AG04450 (cell line): ENCODE measurements at regions not wholly inside any gene's neighbourhood (a gene's known extent, or its start where the extent isn't known, plus 50 kb on each side); places are given as distances from the start of the nearest gene placed in this dataset.

ENCODE experiments used
- CTCF ChIA-PET: fragments of 300-600, 350-600 bp; formaldehyde crosslinking; extraction: SDS; loops from one replicate; lab custom pipeline; 2022; ENCODE audit warnings: antibody characterized with exemption, inconsistent platforms; lab: Charles Lee
- POLR2A ChIA-PET: fragments of 350-600 bp; formaldehyde crosslinking; extraction: SDS; loops from one replicate; lab custom pipeline; 2021; ENCODE audit warnings: antibody characterized with exemption, inconsistent platforms; lab: Yijun Ruan, JAX
- DNase-seq: peaks from one replicate; pipeline ENCODE4 v3.0.0-alpha.2; 2011; ENCODE audit warnings: low read depth, low spot score
- H3K27ac ChIP-seq: one replicate; pipeline ENCODE4 v1.5.1; 2012; ENCODE audit warnings: low read depth, low read length, control low read depth
- H3K27me3 ChIP-seq: one replicate; pipeline ENCODE4 v1.6.0; 2012; ENCODE audit warnings: low read length; ENCODE audit not compliant: control insufficient read depth, insufficient read depth
- H3K4me3 ChIP-seq: 2 replicates; pipeline ENCODE4 v1.5.1; 2011; ENCODE audit warnings: mild to moderate bottlenecking, low read depth, low read length, control low read depth
- H3K9me3 ChIP-seq: 2 replicates; pipeline ENCODE4 v1.5.1; 2012; ENCODE audit warnings: low read length; ENCODE audit not compliant: control insufficient read depth, insufficient read depth
- TF ChIP-seq, protein P1 (sequence below): IDR thresholded peaks from 2 replicates; pipeline ENCODE4 v1.5.1; 2011; ENCODE audit warnings: low read depth, low read length, control low read depth, inconsistent platforms

DNA sequence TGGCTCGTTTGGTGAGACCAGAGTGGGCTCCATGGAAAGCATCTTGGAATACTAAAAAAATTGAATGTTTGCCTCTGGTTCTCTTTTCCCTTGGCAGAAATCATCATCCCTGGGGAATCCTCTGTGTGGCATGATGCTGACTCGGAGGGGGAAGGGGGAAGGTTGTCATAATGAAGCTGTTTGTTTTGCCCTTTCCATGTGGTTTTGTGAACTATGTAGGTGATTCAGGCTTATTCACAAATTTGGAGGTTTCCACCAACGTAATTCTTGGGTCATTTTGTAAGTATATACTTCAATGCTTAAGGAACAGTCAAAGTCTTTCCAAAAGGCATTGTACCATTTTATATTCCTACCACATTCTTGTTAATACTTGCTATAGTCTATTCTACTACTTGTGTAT is 754.0 kb upstream of the FAT3 start:
- POLR2A ChIA-PET = no interaction called here
- TF ChIP-seq, protein P1, sequence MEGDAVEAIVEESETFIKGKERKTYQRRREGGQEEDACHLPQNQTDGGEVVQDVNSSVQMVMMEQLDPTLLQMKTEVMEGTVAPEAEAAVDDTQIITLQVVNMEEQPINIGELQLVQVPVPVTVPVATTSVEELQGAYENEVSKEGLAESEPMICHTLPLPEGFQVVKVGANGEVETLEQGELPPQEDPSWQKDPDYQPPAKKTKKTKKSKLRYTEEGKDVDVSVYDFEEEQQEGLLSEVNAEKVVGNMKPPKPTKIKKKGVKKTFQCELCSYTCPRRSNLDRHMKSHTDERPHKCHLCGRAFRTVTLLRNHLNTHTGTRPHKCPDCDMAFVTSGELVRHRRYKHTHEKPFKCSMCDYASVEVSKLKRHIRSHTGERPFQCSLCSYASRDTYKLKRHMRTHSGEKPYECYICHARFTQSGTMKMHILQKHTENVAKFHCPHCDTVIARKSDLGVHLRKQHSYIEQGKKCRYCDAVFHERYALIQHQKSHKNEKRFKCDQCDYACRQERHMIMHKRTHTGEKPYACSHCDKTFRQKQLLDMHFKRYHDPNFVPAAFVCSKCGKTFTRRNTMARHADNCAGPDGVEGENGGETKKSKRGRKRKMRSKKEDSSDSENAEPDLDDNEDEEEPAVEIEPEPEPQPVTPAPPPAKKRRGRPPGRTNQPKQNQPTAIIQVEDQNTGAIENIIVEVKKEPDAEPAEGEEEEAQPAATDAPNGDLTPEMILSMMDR = no peak

DNA sequence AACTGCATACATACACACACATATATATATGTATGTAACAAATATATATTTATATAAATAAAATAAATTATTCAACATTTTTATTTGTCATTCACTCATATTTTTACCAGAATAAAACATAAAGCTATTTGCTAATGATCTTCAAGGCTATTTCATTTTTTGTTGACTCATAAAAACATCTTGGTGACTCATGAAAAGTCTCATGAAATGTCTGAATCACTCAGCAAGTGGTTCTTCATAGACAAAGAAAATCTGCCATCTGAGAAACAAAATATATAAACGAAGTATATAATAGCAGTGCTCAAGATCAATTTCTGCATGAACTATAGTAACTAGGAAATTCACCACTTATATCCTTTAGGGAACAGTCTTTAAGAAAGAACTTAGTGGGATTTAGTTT is 764.8 kb upstream of the FAT3 start:
- no peak for DNase-seq
- TF ChIP-seq, protein P1 = no peak
- H3K27ac ChIP-seq = no peak overlapping the region
- ChIA-PET CTCF (no interaction called here), POLR2A (no interaction called here)
- no peaks in the 10 kb centered on the region for H3K9me3 ChIP-seq
- no peak overlapping the region for H3K4me3 ChIP-seq
- no peaks in the 10 kb centered on the region for H3K27me3 ChIP-seq

More for the DNA sequence above, 754.0 kb upstream of the FAT3 start:
- Histone ChIP-seq H3K4me3 (no peak overlapping the region), H3K27ac (no peak overlapping the region), H3K27me3 (no peaks in the 10 kb centered on the region), H3K9me3 (peaks cover 4% of the 10 kb centered on the region)
- CTCF ChIA-PET = no interaction called here
- DNase-seq = no peak

DNA sequence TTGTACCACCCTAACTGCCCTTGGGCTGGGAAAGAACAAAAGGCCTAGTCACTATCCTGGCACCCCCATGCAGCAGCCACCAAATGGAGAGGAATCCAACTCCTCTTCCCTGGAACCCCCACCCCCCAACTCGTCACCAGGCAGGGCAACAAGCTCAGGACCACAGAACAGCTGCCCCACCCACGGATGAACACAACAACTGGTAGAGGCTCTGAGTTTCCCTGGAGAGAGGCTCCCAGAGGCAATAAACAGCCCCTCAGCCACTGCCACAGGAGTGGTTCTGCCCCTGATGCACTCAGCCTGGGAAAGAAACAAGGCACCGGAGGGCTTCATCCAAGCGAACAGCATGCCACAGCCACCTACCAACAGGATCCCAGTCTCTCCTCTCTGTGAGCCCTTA is 778.4 kb upstream of the FAT3 start:
- TF ChIP-seq, protein P1 = no peak
- ChIA-PET POLR2A (no interaction called here), CTCF (no interaction called here)
- H3K27me3 ChIP-seq = no peaks in the 10 kb centered on the region
- no peak for DNase-seq
- no peak overlapping the region for H3K4me3 ChIP-seq
- H3K27ac ChIP-seq = no peak overlapping the region
- H3K9me3 ChIP-seq = peaks cover 19% of the 10 kb centered on the region

DNA sequence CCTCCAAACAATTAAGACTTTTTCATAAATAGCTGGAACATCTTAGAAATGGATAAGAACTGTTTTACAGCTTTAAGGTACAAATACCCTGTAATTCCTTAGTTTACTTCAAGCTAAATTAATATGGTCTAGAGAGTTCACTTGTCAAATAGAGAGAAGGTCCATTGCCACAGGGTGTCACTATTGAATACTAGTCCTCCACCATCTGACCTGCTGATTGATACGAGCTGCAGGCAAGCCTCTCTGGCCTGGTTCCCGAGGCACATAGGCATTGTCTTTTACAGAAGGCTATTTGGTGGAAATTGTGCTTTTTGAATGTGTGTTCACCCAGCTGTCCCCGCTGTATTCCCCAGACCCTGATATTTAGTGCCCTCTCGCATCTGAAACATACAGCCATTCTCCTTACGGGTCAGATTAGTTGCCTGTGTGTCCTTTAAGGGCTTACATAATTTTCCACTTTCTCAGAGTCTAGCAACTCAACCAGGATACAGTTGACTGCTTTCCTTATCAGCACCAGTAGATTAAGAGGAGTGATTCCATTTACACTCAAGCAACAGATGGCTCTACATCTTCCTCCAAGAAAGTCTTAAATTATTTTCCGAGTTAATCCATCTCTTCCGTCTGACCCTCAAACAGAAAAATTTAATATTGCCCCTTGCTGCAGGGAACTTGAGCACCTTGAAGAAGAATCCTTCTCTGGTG is 788.8 kb upstream of the FAT3 start:
- no peak overlapping the region for H3K27ac ChIP-seq
- POLR2A ChIA-PET = no interaction called here
- H3K9me3 ChIP-seq = no peaks in the 10 kb centered on the region; the same call in 1 of the 2 replicates
- no peak for DNase-seq
- TF ChIP-seq, protein P1 = no peak
- no peak overlapping the region for H3K4me3 ChIP-seq
- CTCF ChIA-PET = no interaction called here
- H3K27me3 ChIP-seq = no peaks in the 10 kb centered on the region

- TF ChIP-seq, protein P1 = no peak
- H3K27me3 ChIP-seq = no peaks in the 10 kb centered on the region
- ChIA-PET POLR2A (no interaction called here), CTCF (no interaction called here)
- DNase-seq = no peak
- H3K4me3 ChIP-seq = no peak overlapping the region
- no peaks in the 10 kb centered on the region; the same call in 1 of the 2 replicates for H3K9me3 ChIP-seq
- H3K27ac ChIP-seq = no peak overlapping the region
Observed at GRCh38 chr11:91433284-91434010, 791.2 kb upstream of the FAT3 start.
